ENCODE measurements at regions not wholly inside any gene's neighbourhood (a gene's known extent, or its start where the extent isn't known, plus 50 kb on each side); places are given as distances from the start of the nearest gene placed in this dataset.

DNA sequence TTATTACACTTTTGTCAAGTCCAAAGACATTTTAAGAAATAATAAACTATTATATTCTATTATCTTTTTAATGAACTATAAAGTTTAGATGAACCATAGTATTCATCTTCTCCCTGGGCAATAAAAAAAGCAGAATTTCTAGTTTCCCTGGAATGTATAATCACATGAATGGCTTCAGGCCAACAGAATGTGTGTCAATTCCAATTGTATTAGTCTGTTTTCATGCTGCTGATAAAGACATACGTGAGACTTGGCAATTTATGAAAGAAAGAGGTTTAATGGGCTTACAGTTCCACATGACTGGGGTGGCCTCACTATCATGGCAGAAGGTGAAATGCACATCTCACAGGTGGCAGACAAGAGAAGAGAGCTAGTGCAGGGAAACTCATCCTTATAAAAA, 70.7 kb upstream of the ANXA10 start:
- TF ChIP-seq, protein P1, sequence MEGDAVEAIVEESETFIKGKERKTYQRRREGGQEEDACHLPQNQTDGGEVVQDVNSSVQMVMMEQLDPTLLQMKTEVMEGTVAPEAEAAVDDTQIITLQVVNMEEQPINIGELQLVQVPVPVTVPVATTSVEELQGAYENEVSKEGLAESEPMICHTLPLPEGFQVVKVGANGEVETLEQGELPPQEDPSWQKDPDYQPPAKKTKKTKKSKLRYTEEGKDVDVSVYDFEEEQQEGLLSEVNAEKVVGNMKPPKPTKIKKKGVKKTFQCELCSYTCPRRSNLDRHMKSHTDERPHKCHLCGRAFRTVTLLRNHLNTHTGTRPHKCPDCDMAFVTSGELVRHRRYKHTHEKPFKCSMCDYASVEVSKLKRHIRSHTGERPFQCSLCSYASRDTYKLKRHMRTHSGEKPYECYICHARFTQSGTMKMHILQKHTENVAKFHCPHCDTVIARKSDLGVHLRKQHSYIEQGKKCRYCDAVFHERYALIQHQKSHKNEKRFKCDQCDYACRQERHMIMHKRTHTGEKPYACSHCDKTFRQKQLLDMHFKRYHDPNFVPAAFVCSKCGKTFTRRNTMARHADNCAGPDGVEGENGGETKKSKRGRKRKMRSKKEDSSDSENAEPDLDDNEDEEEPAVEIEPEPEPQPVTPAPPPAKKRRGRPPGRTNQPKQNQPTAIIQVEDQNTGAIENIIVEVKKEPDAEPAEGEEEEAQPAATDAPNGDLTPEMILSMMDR (conservative IDR thresholded peaks at IDR 0.05 in 1 of 2, IDR thresholded peaks at IDR 0.05 in 1 of 2; ENCODE audit: extremely low read depth in 1 of 2, insufficient read depth in 1 of 2, low read depth in 1 of 2, low read length in 2 of 2), result no peak
- TF ChIP-seq EZH2 (IDR thresholded peaks at IDR 0.05; ENCODE audit: borderline replicate concordance, low read length), result no peak
